ENCODE measurements at regions not wholly inside any gene's neighbourhood (a gene's known extent, or its start where the extent isn't known, plus 50 kb on each side); places are given as distances from the start of the nearest gene placed in this dataset.

DNA sequence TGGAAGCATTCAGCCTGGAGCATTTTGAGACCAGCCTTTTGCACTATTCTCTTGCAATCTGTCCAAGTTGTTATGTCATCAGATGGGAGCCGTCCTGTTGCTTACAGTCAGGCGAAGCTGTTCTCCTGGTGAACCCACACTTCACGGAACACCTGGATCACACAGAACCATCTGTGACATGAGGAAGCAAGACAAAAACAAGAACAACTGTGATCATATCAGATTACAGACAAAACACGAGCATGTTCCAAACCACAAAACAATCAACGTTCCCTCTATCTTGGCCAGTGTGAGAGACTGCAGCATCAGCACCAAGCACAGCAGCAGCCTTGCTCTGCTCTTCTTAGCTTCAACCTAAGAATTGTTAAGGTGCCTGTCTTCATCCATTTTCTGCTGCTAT lies 180.5 kb upstream of the SFSWAP start:
- TF ChIP-seq, protein P1, sequence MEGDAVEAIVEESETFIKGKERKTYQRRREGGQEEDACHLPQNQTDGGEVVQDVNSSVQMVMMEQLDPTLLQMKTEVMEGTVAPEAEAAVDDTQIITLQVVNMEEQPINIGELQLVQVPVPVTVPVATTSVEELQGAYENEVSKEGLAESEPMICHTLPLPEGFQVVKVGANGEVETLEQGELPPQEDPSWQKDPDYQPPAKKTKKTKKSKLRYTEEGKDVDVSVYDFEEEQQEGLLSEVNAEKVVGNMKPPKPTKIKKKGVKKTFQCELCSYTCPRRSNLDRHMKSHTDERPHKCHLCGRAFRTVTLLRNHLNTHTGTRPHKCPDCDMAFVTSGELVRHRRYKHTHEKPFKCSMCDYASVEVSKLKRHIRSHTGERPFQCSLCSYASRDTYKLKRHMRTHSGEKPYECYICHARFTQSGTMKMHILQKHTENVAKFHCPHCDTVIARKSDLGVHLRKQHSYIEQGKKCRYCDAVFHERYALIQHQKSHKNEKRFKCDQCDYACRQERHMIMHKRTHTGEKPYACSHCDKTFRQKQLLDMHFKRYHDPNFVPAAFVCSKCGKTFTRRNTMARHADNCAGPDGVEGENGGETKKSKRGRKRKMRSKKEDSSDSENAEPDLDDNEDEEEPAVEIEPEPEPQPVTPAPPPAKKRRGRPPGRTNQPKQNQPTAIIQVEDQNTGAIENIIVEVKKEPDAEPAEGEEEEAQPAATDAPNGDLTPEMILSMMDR (IDR thresholded peaks at IDR 0.05; ENCODE audit: poor library complexity): no peak
- TF ChIP-seq EZH2 (IDR thresholded peaks at IDR 0.05; ENCODE audit: borderline replicate concordance): no peak
- TF ChIP-seq EZH2phosphoT487 (IDR thresholded peaks at IDR 0.05; ENCODE audit: low read depth, severe bottlenecking, unreplicated experiment): no peak
